H1 (cell line): ENCODE measurements at regions not wholly inside any gene's neighbourhood (a gene's known extent, or its start where the extent isn't known, plus 50 kb on each side); places are given as distances from the start of the nearest gene placed in this dataset.

Experiments
- GABPA ChIP-seq: IDR thresholded peaks from 2 replicates; pipeline ENCODE4 v1.6.1; 2011; ENCODE audit warnings: mild to moderate bottlenecking, low read length, moderate library complexity, borderline replicate concordance; ENCODE audit not compliant: insufficient read depth
- SUZ12 ChIP-seq: fragments of 200-600 bp; sonication (generic); IDR thresholded peaks from 2 replicates; pipeline ENCODE4 v1.6.1; 2012; ENCODE audit warnings: mild to moderate bottlenecking, inconsistent platforms, low read length, moderate library complexity, mixed read lengths
- TEAD4 ChIP-seq: IDR thresholded peaks from 2 replicates; pipeline ENCODE4 v1.6.1; 2012; ENCODE audit warnings: low read depth, low read length, inconsistent platforms, mixed read lengths
- TF ChIP-seq, protein P1 (sequence below): IDR thresholded peaks from 2 replicates; pipeline ENCODE4 v1.6.1; 2011; ENCODE audit warnings: low read length, improper control_type of control experiment
- TF ChIP-seq, protein P2 (sequence below): IDR thresholded peaks from 2 replicates; pipeline ENCODE4 v1.6.1; 2012; ENCODE audit warnings: low read length, inconsistent platforms

DNA sequence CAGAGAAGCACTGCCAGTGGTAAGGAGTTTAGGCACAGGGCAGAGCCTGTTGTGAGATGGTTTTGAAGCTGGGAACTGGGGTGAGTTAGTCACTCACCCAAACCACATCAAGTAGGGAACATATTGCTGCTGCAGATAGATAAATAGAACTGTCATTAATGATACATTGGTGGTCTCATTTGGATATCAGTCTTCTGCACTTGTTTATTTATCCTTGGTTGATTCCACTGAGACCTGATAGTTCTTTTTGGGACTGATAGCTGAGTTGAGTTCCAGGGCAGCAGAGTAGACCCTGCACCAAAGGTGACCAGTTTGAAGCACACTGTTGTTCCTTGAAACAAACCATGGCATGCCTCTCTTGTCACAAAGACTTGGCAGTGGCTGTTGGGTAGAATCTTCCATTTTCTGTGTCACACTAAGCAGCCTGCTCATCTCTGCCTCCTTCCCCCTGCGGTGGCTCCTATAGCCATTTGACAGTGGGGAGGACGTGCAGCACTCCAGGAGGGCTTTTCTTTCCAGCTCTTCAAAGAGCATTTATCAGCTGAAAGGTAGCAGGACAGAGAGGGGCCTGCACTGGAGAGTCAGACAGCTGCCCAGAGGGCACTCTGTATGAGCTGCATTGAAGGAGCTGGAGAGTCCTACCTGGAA, 59.7 kb upstream of the TMEM164 start (continued):
- TF ChIP-seq, protein P1, sequence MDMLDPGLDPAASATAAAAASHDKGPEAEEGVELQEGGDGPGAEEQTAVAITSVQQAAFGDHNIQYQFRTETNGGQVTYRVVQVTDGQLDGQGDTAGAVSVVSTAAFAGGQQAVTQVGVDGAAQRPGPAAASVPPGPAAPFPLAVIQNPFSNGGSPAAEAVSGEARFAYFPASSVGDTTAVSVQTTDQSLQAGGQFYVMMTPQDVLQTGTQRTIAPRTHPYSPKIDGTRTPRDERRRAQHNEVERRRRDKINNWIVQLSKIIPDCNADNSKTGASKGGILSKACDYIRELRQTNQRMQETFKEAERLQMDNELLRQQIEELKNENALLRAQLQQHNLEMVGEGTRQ = no peak
- TF ChIP-seq SUZ12 (no peak), GABPA (no peak), TEAD4 (no peak)
- TF ChIP-seq, protein P2, sequence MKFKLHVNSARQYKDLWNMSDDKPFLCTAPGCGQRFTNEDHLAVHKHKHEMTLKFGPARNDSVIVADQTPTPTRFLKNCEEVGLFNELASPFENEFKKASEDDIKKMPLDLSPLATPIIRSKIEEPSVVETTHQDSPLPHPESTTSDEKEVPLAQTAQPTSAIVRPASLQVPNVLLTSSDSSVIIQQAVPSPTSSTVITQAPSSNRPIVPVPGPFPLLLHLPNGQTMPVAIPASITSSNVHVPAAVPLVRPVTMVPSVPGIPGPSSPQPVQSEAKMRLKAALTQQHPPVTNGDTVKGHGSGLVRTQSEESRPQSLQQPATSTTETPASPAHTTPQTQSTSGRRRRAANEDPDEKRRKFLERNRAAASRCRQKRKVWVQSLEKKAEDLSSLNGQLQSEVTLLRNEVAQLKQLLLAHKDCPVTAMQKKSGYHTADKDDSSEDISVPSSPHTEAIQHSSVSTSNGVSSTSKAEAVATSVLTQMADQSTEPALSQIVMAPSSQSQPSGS = no peak
